Common myeloid progenitor, CD34-positive (primary cell): ENCODE measurements at regions not wholly inside any gene's neighbourhood (a gene's known extent, or its start where the extent isn't known, plus 50 kb on each side); places are given as distances from the start of the nearest gene placed in this dataset.

Experiments
- CTCF ChIA-PET: fragments of 350-600 bp; sonication (Branson Sonifier 250); formaldehyde crosslinking; loops from one replicate; lab custom pipeline; 2021; ENCODE audit warnings: antibody characterized with exemption; lab: Charles Lee
- POLR2A ChIA-PET: fragments of 350-600 bp; sonication (Branson Sonifier 250); formaldehyde crosslinking; loops from one replicate; lab custom pipeline; 2021; ENCODE audit warnings: antibody characterized with exemption; lab: Charles Lee
- DNase-seq, 3 donors: peaks; one replicate each; pipeline versions ENCODE4 v3.0.0 to v3.0.0-alpha.2; 2013
- H3K27ac ChIP-seq, 2 experiments: 1 replicate in 1 of 2; 2 replicates in 1 of 2; pipeline ENCODE4 v1.7.0; 2013; ENCODE audit warnings: inconsistent platforms in 2 of 2, low read length in 2 of 2, mild to moderate bottlenecking in 2 of 2, low read depth in 1 of 2, moderate library complexity in 1 of 2; ENCODE audit not compliant: severe bottlenecking in 2 of 2, insufficient read depth in 1 of 2, poor library complexity in 1 of 2
- H3K27me3 ChIP-seq, 5 experiments: replicated peaks in 2 of 5; 1 replicate in 3 of 5; 2 replicates in 2 of 5; pipeline versions ENCODE4 v1.6.1 to v1.7.0; 2013; ENCODE audit warnings: low read length in 4 of 5, mild to moderate bottlenecking in 2 of 5, moderate library complexity in 2 of 5, inconsistent platforms in 1 of 5; ENCODE audit not compliant: insufficient read depth in 5 of 5, control insufficient read depth in 4 of 5
- H3K36me3 ChIP-seq, 4 experiments: 1 replicate in 2 of 4; 2 replicates in 2 of 4; pipeline versions ENCODE4 v1.6.1 to v1.7.0; 2013; ENCODE audit warnings: low read length in 3 of 4, control low read depth in 1 of 4, mild to moderate bottlenecking in 1 of 4; ENCODE audit not compliant: control insufficient read depth in 4 of 4, insufficient read depth in 4 of 4
- H3K4me1 ChIP-seq, 4 experiments: 1 replicate in 3 of 4; 2 replicates in 1 of 4; pipeline versions ENCODE4 v1.6.1 to v1.7.1; 2013; ENCODE audit warnings: low read length in 3 of 4, mild to moderate bottlenecking in 3 of 4, control low read depth in 1 of 4, inconsistent platforms in 1 of 4, moderate library complexity in 1 of 4; ENCODE audit not compliant: control insufficient read depth in 4 of 4, insufficient read depth in 4 of 4; ENCODE audit errors: control extremely low read depth in 1 of 4
- H3K4me3 ChIP-seq, 7 experiments: 1 replicate in 4 of 7; 2 replicates in 3 of 7; pipeline versions ENCODE4 v1.5.1 to v1.7.0; 2013; ENCODE audit warnings: mild to moderate bottlenecking in 7 of 7, low read length in 6 of 7, moderate library complexity in 6 of 7, inconsistent platforms in 2 of 7, low read depth in 2 of 7, control low read depth in 1 of 7; ENCODE audit not compliant: insufficient read depth in 4 of 7, control insufficient read depth in 1 of 7; ENCODE audit errors: extremely low read depth in 1 of 7
- H3K9me3 ChIP-seq, 5 experiments: 1 replicate in 4 of 5; 2 replicates in 1 of 5; pipeline versions ENCODE4 v1.6.1 to v1.7.1; 2013; ENCODE audit warnings: low read length in 4 of 5, mild to moderate bottlenecking in 2 of 5, inconsistent platforms in 1 of 5, low read depth in 1 of 5, moderate library complexity in 1 of 5; ENCODE audit not compliant: control insufficient read depth in 4 of 5, insufficient read depth in 2 of 5; ENCODE audit errors: control extremely low read depth in 1 of 5
- WGBS: methylation state at CpG from one replicate; pipeline ENCODE4 v1.1.5; 2013; ENCODE audit not compliant: insufficient coverage; 5-methylcytosine and 5-hydroxymethylcytosine counted together

DNA sequence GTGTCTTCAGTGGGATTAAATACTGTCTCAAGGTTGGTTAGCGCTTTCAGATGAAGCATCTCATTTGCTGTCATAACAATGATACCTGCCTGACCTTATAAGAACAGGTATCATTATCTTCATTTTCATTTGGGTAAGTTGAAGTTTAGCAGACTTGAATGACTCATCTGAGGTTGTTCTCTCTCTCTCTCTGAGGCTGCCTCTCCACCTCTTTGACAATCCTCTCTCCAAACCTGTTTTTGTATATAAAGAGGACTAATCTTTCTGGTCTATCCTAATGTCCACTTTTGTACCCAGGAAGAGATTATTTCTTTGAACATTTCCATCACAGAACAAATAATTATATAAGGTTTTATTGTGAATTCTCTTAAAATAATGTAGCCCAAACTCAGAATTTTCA, 291.4 kb downstream of the KLF6 start:
- Histone ChIP-seq H3K9me3 (peaks cover 0 to 3% (median 0%) of the 10 kb centered on the region in 5 experiments), H3K4me3 (no peak overlapping the region), H3K36me3 (no peaks in the 10 kb centered on the region), H3K27ac (no peak overlapping the region), H3K27me3 (no peaks in the 10 kb centered on the region), H3K4me1 (no peaks in the 10 kb centered on the region)
- no peak for DNase-seq
- WGBS = no CpG with 5 or more reads among the region's 1 CpG
- CTCF ChIA-PET = no interaction called here
- POLR2A ChIA-PET = no interaction called here

DNA sequence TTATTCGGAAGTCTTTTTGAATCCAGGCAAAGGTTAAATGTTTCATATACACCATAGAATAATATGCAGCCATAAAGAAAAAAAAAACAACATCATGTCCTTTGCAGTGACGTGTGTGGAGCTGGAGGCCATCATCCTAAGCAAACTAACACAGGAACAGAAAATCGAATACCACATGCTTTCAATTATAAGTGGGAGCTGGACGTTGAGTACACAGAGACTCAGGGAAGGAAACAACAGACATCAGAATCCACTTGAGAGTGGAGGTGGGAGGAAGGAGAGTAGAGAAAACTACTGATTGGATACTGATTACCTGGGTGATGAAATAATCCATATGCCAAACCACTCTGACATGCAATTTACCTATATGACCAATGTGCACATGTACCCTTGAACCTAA, 293.4 kb downstream of the KLF6 start:
- no peak for DNase-seq
- Histone ChIP-seq H3K27me3 (no peaks in the 10 kb centered on the region), H3K4me3 (no peak overlapping the region), H3K4me1 (no peaks in the 10 kb centered on the region), H3K27ac (no peak overlapping the region), H3K36me3 (no peaks in the 10 kb centered on the region), H3K9me3 (peaks cover 0 to 3% (median 0%) of the 10 kb centered on the region in 5 experiments)
- WGBS = no CpG with 5 or more reads among the region's 4 CpGs
- ChIA-PET POLR2A (no interaction called here), CTCF (no interaction called here)

GRCh38 chr10:3487228-3487627, 297.8 kb downstream of the KLF6 start:
- H3K36me3 ChIP-seq = no peaks in the 10 kb centered on the region
- H3K27ac ChIP-seq = no peak overlapping the region
- peaks cover 0 to 3% (median 0%) of the 10 kb centered on the region in 5 experiments for H3K9me3 ChIP-seq
- 84% methylated on average over 4 of the region's 4 CpGs for WGBS
- DNase-seq = no peak
- POLR2A ChIA-PET = no interaction called here
- CTCF ChIA-PET = no interaction called here
- H3K4me1 ChIP-seq = peaks cover 6 to 23% (median 19%) of the 10 kb centered on the region in 4 experiments
- no peaks in the 10 kb centered on the region for H3K27me3 ChIP-seq
- no peak overlapping the region for H3K4me3 ChIP-seq

- Histone ChIP-seq H3K4me1 (peaks cover 6 to 24% (median 20%) of the 10 kb centered on the region in 4 experiments), H3K27ac (no peak overlapping the region), H3K9me3 (peaks cover 0 to 3% (median 0%) of the 10 kb centered on the region in 5 experiments), H3K4me3 (no peak overlapping the region), H3K27me3 (no peaks in the 10 kb centered on the region), H3K36me3 (no peaks in the 10 kb centered on the region)
- CTCF ChIA-PET = no interaction called here
- POLR2A ChIA-PET = no interaction called here
- WGBS = 98% methylated on average over 6 of the region's 12 CpGs
- DNase-seq = peak in 2 of 3 donors; percentile 12 to 24
Observed at GRCh38 chr10:3486346-3487065, 298.5 kb downstream of the KLF6 start.

GRCh38 chr10:3485057-3485686, 299.8 kb downstream of the KLF6 start:
- DNase-seq = peak; percentile 57 to 87 (median 79)
- Histone ChIP-seq H3K27me3 (no peaks in the 10 kb centered on the region), H3K27ac (no peak overlapping the region), H3K4me1 (peaks cover 6 to 24% (median 20%) of the 10 kb centered on the region in 4 experiments), H3K9me3 (peaks cover 0 to 3% (median 0%) of the 10 kb centered on the region in 5 experiments), H3K4me3 (peak overlapping the region in 2 of 7 experiments; percentile 10 to 52), H3K36me3 (no peaks in the 10 kb centered on the region)
- 31% methylated on average over 13 of the region's 15 CpGs for WGBS
- ChIA-PET POLR2A (interaction anchor here (0.7 kb wide), 1 partner anchor 744 kb away, joined by 3 read pairs; no protein-coding TSS in a partner anchor), CTCF (no interaction called here)

DNA sequence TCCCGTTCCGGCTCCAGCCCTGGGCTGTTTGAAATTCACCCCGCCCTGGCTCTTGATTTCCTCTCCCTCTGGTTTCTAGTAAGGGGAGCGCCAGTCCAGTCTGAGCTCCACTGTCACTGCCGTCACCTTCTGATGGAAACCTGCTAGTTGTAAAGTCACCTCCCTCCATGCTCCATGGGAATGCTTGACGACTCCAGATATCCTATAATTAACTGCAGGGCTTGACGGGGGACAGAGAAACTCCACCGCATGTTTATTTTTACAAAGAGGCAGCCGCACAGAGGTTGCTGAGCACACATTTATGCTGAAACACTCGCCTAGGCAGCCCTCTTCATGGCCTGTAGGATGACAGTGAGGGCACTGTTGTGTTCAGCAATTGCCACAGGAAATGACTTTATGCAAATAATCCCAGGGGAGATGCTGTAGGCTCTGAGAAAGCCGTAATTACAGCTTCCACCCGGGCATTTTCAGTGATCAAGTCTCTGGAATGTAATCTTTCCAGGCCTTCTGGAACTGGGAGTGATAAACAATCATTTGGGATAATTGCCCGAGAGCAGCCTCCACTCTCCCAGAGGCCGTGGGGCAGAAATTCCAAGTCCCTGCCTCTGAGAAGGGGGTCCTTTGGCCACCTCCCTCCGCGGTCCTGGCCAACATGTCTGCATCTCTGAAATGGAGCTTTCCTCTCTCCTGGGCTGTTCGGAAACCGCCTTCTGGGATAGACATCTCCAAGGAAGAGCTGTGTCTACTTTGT, 300.5 kb downstream of the KLF6 start:
- Histone ChIP-seq H3K4me1 (peaks cover 6 to 24% (median 20%) of the 10 kb centered on the region in 4 experiments), H3K36me3 (no peaks in the 10 kb centered on the region), H3K27ac (no peak overlapping the region), H3K9me3 (peaks cover 0 to 3% (median 0%) of the 10 kb centered on the region in 5 experiments), H3K4me3 (no peak overlapping the region), H3K27me3 (no peaks in the 10 kb centered on the region)
- WGBS = 96% methylated on average over 16 of the region's 18 CpGs
- ChIA-PET CTCF (no interaction called here), POLR2A (no interaction called here)
- peak in 1 of 3 donors; percentile 23 for DNase-seq
